Bronchial epithelial cell (primary cell): ENCODE measurements at regions not wholly inside any gene's neighbourhood (a gene's known extent, or its start where the extent isn't known, plus 50 kb on each side); places are given as distances from the start of the nearest gene placed in this dataset.

Experiments
- DNase-seq: peaks from one replicate; pipeline ENCODE4 v3.0.0-alpha.2; 2010; ENCODE audit warnings: low read depth
- FAIRE-seq: peaks from 2 replicates; lab custom pipeline; 2011; peaks lifted over from hg19 to GRCh38; lab: Jason Lieb, UNC
- H3K27me3 ChIP-seq: 2 replicates; pipeline ENCODE4 v1.5.1; 2011; ENCODE audit warnings: low read length; ENCODE audit not compliant: control insufficient read depth, insufficient read depth
- H3K36me3 ChIP-seq: 2 replicates; pipeline ENCODE4 v1.5.1; 2011; ENCODE audit warnings: low read length; ENCODE audit not compliant: control insufficient read depth, insufficient read depth
- H3K4me3 ChIP-seq: 2 replicates; pipeline ENCODE4 v1.5.1; 2011; ENCODE audit warnings: mild to moderate bottlenecking, low read depth, low read length, control low read depth
- TF ChIP-seq, protein P1 (sequence below): IDR thresholded peaks from 2 replicates; pipeline ENCODE4 v1.5.1; 2011; ENCODE audit warnings: mild to moderate bottlenecking, moderate library complexity, low read length, control low read depth, inconsistent platforms; ENCODE audit not compliant: insufficient read depth, severe bottlenecking

DNA sequence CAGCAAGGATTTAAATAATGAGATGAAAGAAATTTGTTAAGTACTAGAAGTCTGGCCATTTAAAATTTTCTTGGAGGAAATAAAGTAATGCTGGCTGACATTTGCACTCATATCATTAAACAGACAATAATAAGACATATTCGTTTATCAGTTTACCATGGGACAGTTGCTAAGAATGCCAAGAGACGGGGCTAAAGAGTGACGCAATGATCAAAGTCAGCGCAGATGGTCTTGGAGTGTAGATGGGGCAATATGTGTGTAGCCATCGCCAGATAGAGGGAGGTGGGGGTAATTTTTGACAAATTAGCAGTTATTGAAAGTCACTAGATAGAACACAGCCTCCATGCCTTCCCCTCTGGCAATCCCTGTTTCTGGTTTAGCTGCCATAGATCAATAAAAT is 413.2 kb upstream of the JAG1 start:
- FAIRE-seq, result no peak
- no peaks in the 10 kb centered on the region for H3K27me3 ChIP-seq
- TF ChIP-seq, protein P1, sequence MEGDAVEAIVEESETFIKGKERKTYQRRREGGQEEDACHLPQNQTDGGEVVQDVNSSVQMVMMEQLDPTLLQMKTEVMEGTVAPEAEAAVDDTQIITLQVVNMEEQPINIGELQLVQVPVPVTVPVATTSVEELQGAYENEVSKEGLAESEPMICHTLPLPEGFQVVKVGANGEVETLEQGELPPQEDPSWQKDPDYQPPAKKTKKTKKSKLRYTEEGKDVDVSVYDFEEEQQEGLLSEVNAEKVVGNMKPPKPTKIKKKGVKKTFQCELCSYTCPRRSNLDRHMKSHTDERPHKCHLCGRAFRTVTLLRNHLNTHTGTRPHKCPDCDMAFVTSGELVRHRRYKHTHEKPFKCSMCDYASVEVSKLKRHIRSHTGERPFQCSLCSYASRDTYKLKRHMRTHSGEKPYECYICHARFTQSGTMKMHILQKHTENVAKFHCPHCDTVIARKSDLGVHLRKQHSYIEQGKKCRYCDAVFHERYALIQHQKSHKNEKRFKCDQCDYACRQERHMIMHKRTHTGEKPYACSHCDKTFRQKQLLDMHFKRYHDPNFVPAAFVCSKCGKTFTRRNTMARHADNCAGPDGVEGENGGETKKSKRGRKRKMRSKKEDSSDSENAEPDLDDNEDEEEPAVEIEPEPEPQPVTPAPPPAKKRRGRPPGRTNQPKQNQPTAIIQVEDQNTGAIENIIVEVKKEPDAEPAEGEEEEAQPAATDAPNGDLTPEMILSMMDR, result no peak
- no peak for DNase-seq
- no peak overlapping the region for H3K4me3 ChIP-seq
- H3K36me3 ChIP-seq, result no peaks in the 10 kb centered on the region

GRCh38 chr20:11090751-11091150 is 417.0 kb upstream of the JAG1 start:
- DNase-seq, result no peak
- Histone ChIP-seq H3K27me3 (no peaks in the 10 kb centered on the region), H3K4me3 (no peak overlapping the region), H3K36me3 (no peaks in the 10 kb centered on the region)
- FAIRE-seq, result no peak
- TF ChIP-seq, protein P1, result no peak

DNA sequence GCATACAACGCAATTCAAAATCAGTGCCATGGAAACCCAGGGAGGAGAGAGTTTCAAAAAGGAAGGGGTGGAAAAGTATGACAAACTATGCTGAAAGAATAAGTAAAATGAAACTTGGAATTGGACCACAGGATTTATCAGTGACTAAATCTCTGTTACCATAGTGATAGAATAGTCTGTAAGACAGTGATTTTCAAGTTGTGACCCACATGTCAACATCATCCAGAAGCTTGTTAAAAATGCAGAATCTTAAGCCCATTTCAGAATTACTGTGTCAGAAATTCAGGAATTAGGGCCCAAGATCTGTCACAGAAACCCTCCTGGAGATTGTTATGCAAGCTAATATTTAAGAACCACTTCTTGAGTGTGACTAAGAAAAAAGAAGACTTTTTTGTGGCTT is 417.7 kb upstream of the JAG1 start:
- H3K4me3 ChIP-seq, result no peak overlapping the region
- FAIRE-seq (no peak), DNase-seq (no peak)
- H3K36me3 ChIP-seq, result no peaks in the 10 kb centered on the region
- no peaks in the 10 kb centered on the region for H3K27me3 ChIP-seq
- TF ChIP-seq, protein P1, result no peak

- FAIRE-seq (no peak), DNase-seq (peak; percentile 33)
- Histone ChIP-seq H3K4me3 (no peak overlapping the region), H3K36me3 (no peaks in the 10 kb centered on the region), H3K27me3 (no peaks in the 10 kb centered on the region)
- TF ChIP-seq, protein P1, result no peak
Observed at GRCh38 chr20:11092151-11092550, 418.4 kb upstream of the JAG1 start.

- FAIRE-seq, result no peak
- Histone ChIP-seq H3K27me3 (no peaks in the 10 kb centered on the region), H3K36me3 (no peaks in the 10 kb centered on the region), H3K4me3 (no peak overlapping the region)
- DNase-seq, result no peak
- TF ChIP-seq, protein P1, result no peak
Observed at GRCh38 chr20:11094196-11094595, 420.4 kb upstream of the JAG1 start.

- TF ChIP-seq, protein P1, result no peak
- FAIRE-seq (no peak), DNase-seq (no peak)
- Histone ChIP-seq H3K4me3 (no peak overlapping the region), H3K36me3 (no peaks in the 10 kb centered on the region), H3K27me3 (no peaks in the 10 kb centered on the region)
Observed at GRCh38 chr20:11094711-11095110, 420.9 kb upstream of the JAG1 start.
